ENCODE measurements at regions not wholly inside any gene's neighbourhood (a gene's known extent, or its start where the extent isn't known, plus 50 kb on each side); places are given as distances from the start of the nearest gene placed in this dataset.

DNA sequence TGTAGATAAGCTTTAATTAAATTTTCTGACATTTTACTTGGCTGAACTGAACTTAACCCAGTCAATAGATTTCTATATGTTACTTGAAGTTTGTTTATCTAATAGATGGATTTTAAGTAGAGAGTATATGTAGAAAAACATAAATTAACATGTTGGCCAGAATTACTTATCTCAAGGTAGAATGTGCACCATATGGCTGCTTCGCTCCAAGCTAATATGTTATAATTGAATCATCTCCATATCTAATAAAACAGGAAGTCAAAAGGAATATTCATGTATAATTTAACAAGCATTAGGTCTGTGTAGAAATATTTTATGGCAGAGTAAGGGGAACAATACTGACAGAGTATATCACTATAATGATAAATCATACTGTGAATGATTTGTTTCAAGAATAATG is 650.7 kb upstream of the ALCAM start (continued):
- TF ChIP-seq, protein P1, sequence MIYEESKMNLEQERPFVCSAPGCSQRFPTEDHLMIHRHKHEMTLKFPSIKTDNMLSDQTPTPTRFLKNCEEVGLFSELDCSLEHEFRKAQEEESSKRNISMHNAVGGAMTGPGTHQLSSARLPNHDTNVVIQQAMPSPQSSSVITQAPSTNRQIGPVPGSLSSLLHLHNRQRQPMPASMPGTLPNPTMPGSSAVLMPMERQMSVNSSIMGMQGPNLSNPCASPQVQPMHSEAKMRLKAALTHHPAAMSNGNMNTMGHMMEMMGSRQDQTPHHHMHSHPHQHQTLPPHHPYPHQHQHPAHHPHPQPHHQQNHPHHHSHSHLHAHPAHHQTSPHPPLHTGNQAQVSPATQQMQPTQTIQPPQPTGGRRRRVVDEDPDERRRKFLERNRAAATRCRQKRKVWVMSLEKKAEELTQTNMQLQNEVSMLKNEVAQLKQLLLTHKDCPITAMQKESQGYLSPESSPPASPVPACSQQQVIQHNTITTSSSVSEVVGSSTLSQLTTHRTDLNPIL (CRISPR knock-in tag; IDR thresholded peaks at IDR 0.05; ENCODE audit: low read depth) = no peak
- TF ChIP-seq SNAI2 (CRISPR knock-in tag; IDR thresholded peaks at IDR 0.05) (no peak), TCF4 (CRISPR knock-in tag; IDR thresholded peaks at IDR 0.05; ENCODE audit: borderline replicate concordance) (peak; percentile 86), BACH2 (CRISPR knock-in tag; IDR thresholded peaks at IDR 0.05; ENCODE audit: borderline replicate concordance) (no peak), GLIS3 (CRISPR knock-in tag; IDR thresholded peaks at IDR 0.05) (no peak), ZC3H10 (CRISPR knock-in tag; IDR thresholded peaks at IDR 0.05) (no peak), PPARA (CRISPR knock-in tag; IDR thresholded peaks at IDR 0.05; ENCODE audit: borderline replicate concordance) (no peak)
- TF ChIP-seq, protein P2, sequence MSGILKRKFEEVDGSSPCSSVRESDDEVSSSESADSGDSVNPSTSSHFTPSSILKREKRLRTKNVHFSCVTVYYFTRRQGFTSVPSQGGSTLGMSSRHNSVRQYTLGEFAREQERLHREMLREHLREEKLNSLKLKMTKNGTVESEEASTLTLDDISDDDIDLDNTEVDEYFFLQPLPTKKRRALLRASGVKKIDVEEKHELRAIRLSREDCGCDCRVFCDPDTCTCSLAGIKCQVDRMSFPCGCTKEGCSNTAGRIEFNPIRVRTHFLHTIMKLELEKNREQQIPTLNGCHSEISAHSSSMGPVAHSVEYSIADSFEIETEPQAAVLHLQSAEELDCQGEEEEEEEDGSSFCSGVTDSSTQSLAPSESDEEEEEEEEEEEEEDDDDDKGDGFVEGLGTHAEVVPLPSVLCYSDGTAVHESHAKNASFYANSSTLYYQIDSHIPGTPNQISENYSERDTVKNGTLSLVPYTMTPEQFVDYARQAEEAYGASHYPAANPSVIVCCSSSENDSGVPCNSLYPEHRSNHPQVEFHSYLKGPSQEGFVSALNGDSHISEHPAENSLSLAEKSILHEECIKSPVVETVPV (CRISPR knock-in tag; IDR thresholded peaks at IDR 0.05) = 0 out of 2 replicates have a peak, but pooled peaks have one; percentile 54
- TF ChIP-seq, protein P3, sequence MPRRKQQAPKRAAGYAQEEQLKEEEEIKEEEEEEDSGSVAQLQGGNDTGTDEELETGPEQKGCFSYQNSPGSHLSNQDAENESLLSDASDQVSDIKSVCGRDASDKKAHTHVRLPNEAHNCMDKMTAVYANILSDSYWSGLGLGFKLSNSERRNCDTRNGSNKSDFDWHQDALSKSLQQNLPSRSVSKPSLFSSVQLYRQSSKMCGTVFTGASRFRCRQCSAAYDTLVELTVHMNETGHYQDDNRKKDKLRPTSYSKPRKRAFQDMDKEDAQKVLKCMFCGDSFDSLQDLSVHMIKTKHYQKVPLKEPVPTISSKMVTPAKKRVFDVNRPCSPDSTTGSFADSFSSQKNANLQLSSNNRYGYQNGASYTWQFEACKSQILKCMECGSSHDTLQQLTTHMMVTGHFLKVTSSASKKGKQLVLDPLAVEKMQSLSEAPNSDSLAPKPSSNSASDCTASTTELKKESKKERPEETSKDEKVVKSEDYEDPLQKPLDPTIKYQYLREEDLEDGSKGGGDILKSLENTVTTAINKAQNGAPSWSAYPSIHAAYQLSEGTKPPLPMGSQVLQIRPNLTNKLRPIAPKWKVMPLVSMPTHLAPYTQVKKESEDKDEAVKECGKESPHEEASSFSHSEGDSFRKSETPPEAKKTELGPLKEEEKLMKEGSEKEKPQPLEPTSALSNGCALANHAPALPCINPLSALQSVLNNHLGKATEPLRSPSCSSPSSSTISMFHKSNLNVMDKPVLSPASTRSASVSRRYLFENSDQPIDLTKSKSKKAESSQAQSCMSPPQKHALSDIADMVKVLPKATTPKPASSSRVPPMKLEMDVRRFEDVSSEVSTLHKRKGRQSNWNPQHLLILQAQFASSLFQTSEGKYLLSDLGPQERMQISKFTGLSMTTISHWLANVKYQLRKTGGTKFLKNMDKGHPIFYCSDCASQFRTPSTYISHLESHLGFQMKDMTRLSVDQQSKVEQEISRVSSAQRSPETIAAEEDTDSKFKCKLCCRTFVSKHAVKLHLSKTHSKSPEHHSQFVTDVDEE (CRISPR knock-in tag; IDR thresholded peaks at IDR 0.05) = peak; percentile 79

DNA sequence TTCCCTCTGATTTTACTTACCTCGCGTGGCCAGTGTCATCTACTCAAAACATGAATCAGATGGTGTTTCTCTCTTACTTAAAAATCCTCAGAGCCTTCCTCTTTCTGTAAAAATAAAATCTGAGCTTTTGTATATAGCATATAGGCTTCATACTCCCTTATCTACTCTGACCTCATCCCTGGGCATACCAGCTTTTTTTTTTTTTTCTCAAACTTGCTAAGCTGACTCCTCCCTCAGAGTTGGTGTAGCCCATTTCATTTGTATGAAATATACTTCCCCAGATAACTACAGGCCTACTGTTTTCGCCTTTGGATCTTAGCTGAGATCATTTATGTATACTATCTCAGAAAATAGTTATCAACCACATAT is 648.9 kb upstream of the ALCAM start:
- TF ChIP-seq ZFP30 (CRISPR knock-in tag; IDR thresholded peaks at IDR 0.05) = no peak
- no peak for TF ChIP-seq ESRRG (CRISPR knock-in tag; IDR thresholded peaks at IDR 0.05)
- TF ChIP-seq GLIS3 (CRISPR knock-in tag; IDR thresholded peaks at IDR 0.05) = no peak
- no peak for TF ChIP-seq ARNTL (CRISPR knock-in tag; IDR thresholded peaks at IDR 0.05; ENCODE audit: borderline replicate concordance, low read depth)
- no peak for TF ChIP-seq OSR1 (CRISPR knock-in tag; IDR thresholded peaks at IDR 0.05)
- TF ChIP-seq ZNF565 (CRISPR knock-in tag; conservative IDR thresholded peaks at IDR 0.05; ENCODE audit: low read depth) = no peak
- TF ChIP-seq ZFP3 (CRISPR knock-in tag; IDR thresholded peaks at IDR 0.05) = no peak
- TF ChIP-seq ZNF8 (CRISPR knock-in tag; IDR thresholded peaks at IDR 0.05) = no peak
- no peak for TF ChIP-seq PPARA (CRISPR knock-in tag; IDR thresholded peaks at IDR 0.05; ENCODE audit: borderline replicate concordance)
- TF ChIP-seq, protein P4, sequence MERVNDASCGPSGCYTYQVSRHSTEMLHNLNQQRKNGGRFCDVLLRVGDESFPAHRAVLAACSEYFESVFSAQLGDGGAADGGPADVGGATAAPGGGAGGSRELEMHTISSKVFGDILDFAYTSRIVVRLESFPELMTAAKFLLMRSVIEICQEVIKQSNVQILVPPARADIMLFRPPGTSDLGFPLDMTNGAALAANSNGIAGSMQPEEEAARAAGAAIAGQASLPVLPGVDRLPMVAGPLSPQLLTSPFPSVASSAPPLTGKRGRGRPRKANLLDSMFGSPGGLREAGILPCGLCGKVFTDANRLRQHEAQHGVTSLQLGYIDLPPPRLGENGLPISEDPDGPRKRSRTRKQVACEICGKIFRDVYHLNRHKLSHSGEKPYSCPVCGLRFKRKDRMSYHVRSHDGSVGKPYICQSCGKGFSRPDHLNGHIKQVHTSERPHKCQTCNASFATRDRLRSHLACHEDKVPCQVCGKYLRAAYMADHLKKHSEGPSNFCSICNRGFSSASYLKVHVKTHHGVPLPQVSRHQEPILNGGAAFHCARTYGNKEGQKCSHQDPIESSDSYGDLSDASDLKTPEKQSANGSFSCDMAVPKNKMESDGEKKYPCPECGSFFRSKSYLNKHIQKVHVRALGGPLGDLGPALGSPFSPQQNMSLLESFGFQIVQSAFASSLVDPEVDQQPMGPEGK (CRISPR knock-in tag; IDR thresholded peaks at IDR 0.05; ENCODE audit: borderline replicate concordance) = no peak
- TF ChIP-seq, protein P3 (CRISPR knock-in tag; IDR thresholded peaks at IDR 0.05) = no peak
- ATAC-seq = no peak

DNA sequence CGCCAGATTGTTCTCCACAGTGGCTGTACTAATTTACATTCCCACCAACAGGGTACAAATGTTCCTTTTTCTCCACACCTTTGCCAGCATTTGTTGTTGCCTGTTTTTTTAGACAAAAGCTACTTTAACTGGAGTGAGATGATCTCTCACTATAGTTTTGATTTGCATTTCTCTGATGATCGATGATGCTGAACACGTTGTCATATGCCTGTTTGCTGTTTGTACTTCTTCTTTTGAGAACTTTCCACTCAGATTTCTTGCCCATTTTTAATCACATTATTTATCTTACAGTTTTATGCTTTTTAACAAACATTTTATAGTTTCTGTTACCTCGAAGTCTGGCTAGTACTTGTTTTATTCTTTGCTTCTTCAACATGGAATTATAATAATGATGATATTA is 643.7 kb upstream of the ALCAM start:
- no peak for ATAC-seq
- TF ChIP-seq ZNF8 (CRISPR knock-in tag; IDR thresholded peaks at IDR 0.05) (no peak), ZC3H10 (CRISPR knock-in tag; IDR thresholded peaks at IDR 0.05) (no peak)
- TF ChIP-seq, protein P2 (CRISPR knock-in tag; IDR thresholded peaks at IDR 0.05) = no peak
- TF ChIP-seq, protein P4 (CRISPR knock-in tag; IDR thresholded peaks at IDR 0.05; ENCODE audit: borderline replicate concordance) = no peak
